Gastroesophageal sphincter (tissue), 3 donors: ENCODE measurements at regions not wholly inside any gene's neighbourhood (a gene's known extent, or its start where the extent isn't known, plus 50 kb on each side); places are given as distances from the start of the nearest gene placed in this dataset.

ENCODE experiments used
- POLR2A ChIP-seq, 2 donors: fragments of 450-650 bp; IDR thresholded peaks; one replicate each; pipeline ENCODE4 v1.6.1; 2017; ENCODE audit warnings: antibody characterized with exemption in 2 of 2, mild to moderate bottlenecking in 2 of 2, moderate library complexity in 1 of 2
- POLR2AphosphoS5 ChIP-seq: sonication (generic); formaldehyde crosslinking; IDR thresholded peaks from one replicate; pipeline ENCODE4 v1.6.1; 2017; ENCODE audit warnings: antibody characterized with exemption
- TF ChIP-seq, protein P1 (sequence below), 4 experiments: fragments of 200-600 bp in 2 of 4; fragments of 450-650 bp in 2 of 4; sonication (generic) in 1 of 4; IDR thresholded peaks; one replicate each; pipeline ENCODE4 v1.5.1; 2017 to 2019; ENCODE audit warnings: antibody characterized with exemption in 4 of 4, mild to moderate bottlenecking in 2 of 4, moderate library complexity in 2 of 4

DNA sequence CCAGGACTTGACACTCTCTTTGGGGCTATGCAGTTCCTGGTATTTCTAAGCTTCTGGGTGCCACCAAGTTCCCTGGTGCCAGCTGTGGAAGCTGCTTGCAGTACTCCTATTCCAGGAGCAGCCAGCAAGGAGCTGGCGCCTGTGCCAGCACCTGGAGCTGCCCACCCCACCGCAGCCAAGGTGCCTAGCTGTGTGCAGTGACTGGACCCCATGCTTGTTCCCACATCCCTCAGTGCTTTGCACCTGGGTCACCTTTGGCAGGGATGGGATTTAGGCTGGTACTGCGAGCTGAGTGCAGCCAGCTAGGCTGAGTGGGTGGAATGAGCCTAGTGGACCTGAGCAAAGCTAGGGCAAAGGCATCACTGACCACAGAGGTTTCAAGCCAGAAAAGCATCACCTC, 1674.9 kb downstream of the HACE1 start:
- no peak for TF ChIP-seq POLR2AphosphoS5
- TF ChIP-seq, protein P1, sequence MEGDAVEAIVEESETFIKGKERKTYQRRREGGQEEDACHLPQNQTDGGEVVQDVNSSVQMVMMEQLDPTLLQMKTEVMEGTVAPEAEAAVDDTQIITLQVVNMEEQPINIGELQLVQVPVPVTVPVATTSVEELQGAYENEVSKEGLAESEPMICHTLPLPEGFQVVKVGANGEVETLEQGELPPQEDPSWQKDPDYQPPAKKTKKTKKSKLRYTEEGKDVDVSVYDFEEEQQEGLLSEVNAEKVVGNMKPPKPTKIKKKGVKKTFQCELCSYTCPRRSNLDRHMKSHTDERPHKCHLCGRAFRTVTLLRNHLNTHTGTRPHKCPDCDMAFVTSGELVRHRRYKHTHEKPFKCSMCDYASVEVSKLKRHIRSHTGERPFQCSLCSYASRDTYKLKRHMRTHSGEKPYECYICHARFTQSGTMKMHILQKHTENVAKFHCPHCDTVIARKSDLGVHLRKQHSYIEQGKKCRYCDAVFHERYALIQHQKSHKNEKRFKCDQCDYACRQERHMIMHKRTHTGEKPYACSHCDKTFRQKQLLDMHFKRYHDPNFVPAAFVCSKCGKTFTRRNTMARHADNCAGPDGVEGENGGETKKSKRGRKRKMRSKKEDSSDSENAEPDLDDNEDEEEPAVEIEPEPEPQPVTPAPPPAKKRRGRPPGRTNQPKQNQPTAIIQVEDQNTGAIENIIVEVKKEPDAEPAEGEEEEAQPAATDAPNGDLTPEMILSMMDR (IDR thresholded peaks at IDR 0.05): no peak
- no peak for TF ChIP-seq POLR2A (IDR thresholded peaks at IDR 0.05)
